ENCODE measurements at regions not wholly inside any gene's neighbourhood (a gene's known extent, or its start where the extent isn't known, plus 50 kb on each side); places are given as distances from the start of the nearest gene placed in this dataset.
A peak's percentile ranks its signal among the peaks of the same experiment; 100 is the strongest.

DNA sequence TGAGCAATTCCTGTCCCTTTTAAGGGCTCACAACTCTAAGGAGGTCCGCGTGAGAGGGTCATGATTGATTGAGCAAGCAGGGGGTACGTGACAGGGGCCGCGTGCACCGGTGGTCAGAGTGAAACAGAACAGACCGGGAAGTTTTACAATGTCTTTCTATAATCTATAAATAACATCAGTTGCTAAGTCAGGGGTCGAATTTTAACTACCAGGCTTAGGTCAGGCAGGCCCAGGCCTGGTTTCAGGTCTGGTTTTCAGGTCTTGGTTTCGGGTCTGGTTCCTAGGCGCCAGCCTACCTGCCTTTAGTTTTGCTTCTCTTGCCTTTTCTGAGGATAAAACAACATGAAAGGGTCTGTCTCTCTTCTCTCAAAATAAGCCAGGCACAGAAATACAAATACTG lies 476.0 kb upstream of the CAMK1G start:
- TF ChIP-seq SETDB1 (IDR thresholded peaks at IDR 0.05; ENCODE audit: insufficient read length, low read length) = no peak
- TF ChIP-seq, protein P1, sequence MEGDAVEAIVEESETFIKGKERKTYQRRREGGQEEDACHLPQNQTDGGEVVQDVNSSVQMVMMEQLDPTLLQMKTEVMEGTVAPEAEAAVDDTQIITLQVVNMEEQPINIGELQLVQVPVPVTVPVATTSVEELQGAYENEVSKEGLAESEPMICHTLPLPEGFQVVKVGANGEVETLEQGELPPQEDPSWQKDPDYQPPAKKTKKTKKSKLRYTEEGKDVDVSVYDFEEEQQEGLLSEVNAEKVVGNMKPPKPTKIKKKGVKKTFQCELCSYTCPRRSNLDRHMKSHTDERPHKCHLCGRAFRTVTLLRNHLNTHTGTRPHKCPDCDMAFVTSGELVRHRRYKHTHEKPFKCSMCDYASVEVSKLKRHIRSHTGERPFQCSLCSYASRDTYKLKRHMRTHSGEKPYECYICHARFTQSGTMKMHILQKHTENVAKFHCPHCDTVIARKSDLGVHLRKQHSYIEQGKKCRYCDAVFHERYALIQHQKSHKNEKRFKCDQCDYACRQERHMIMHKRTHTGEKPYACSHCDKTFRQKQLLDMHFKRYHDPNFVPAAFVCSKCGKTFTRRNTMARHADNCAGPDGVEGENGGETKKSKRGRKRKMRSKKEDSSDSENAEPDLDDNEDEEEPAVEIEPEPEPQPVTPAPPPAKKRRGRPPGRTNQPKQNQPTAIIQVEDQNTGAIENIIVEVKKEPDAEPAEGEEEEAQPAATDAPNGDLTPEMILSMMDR (tag by site-specific recombination; IDR thresholded peaks at IDR 0.05) = no peak
- TF ChIP-seq GLIS1 (tag by site-specific recombination; IDR thresholded peaks at IDR 0.05) = 0 out of 2 replicates have a peak, but pooled peaks have one; percentile 15
- TF ChIP-seq, protein P2, sequence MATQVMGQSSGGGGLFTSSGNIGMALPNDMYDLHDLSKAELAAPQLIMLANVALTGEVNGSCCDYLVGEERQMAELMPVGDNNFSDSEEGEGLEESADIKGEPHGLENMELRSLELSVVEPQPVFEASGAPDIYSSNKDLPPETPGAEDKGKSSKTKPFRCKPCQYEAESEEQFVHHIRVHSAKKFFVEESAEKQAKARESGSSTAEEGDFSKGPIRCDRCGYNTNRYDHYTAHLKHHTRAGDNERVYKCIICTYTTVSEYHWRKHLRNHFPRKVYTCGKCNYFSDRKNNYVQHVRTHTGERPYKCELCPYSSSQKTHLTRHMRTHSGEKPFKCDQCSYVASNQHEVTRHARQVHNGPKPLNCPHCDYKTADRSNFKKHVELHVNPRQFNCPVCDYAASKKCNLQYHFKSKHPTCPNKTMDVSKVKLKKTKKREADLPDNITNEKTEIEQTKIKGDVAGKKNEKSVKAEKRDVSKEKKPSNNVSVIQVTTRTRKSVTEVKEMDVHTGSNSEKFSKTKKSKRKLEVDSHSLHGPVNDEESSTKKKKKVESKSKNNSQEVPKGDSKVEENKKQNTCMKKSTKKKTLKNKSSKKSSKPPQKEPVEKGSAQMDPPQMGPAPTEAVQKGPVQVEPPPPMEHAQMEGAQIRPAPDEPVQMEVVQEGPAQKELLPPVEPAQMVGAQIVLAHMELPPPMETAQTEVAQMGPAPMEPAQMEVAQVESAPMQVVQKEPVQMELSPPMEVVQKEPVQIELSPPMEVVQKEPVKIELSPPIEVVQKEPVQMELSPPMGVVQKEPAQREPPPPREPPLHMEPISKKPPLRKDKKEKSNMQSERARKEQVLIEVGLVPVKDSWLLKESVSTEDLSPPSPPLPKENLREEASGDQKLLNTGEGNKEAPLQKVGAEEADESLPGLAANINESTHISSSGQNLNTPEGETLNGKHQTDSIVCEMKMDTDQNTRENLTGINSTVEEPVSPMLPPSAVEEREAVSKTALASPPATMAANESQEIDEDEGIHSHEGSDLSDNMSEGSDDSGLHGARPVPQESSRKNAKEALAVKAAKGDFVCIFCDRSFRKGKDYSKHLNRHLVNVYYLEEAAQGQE (tag by site-specific recombination; IDR thresholded peaks at IDR 0.05) = no peak
- TF ChIP-seq ZBTB7A (tag by site-specific recombination; IDR thresholded peaks at IDR 0.05; ENCODE audit: low read depth) = no peak
- no peak for TF ChIP-seq ZNF776 (tag by site-specific recombination; IDR thresholded peaks at IDR 0.05; ENCODE audit: borderline replicate concordance)
- no peak for TF ChIP-seq ZNF830 (tag by site-specific recombination; IDR thresholded peaks at IDR 0.05; ENCODE audit: low read depth)
- TF ChIP-seq ZNF510 (tag by site-specific recombination; IDR thresholded peaks at IDR 0.05; ENCODE audit: insufficient replicate concordance) = no peak
